Ammon's horn (tissue), 1 donor: ENCODE measurements at regions not wholly inside any gene's neighbourhood (a gene's known extent, or its start where the extent isn't known, plus 50 kb on each side); places are given as distances from the start of the nearest gene placed in this dataset.

ENCODE experiments used
- DNase-seq: peaks from one replicate; pipeline ENCODE4 v3.0.0-alpha.2; 2016; ENCODE audit warnings: low spot score

- DNase-seq: no peak
Observed at GRCh38 chr3:152054315-152054714, 180.9 kb downstream of the SUCNR1 start.

GRCh38 chr3:152056073-152056472 lies 182.6 kb downstream of the SUCNR1 start:
- no peak for DNase-seq

- DNase-seq: no peak
Observed at GRCh38 chr3:152056481-152056880, 183.0 kb downstream of the SUCNR1 start.

- no peak for DNase-seq
Observed at GRCh38 chr3:152056987-152057386, 183.5 kb downstream of the SUCNR1 start.

GRCh38 chr3:152058856-152059255 lies 185.4 kb downstream of the SUCNR1 start:
- DNase-seq: no peak

- no peak for DNase-seq
Observed at GRCh38 chr3:152060701-152061100, 187.3 kb downstream of the SUCNR1 start.

- DNase-seq: no peak
Observed at GRCh38 chr3:152061296-152061695, 187.9 kb downstream of the SUCNR1 start.

- DNase-seq: no peak
Observed at GRCh38 chr3:152069871-152070270, 196.4 kb downstream of the SUCNR1 start.

- no peak for DNase-seq
Observed at GRCh38 chr3:152071315-152071714, 197.4 kb upstream of the MBNL1 start.

GRCh38 chr3:152071924-152072323 lies 196.8 kb upstream of the MBNL1 start:
- DNase-seq: peak; percentile 8

GRCh38 chr3:152073267-152073666 lies 195.5 kb upstream of the MBNL1 start:
- DNase-seq: no peak

GRCh38 chr3:152076148-152076547 lies 192.6 kb upstream of the MBNL1 start:
- DNase-seq: no peak

- no peak for DNase-seq
Observed at GRCh38 chr3:152079980-152080379, 188.7 kb upstream of the MBNL1 start.

- DNase-seq: no peak
Observed at GRCh38 chr3:152083135-152083534, 185.6 kb upstream of the MBNL1 start.

- DNase-seq: no peak
Observed at GRCh38 chr3:152084441-152085158, 184.1 kb upstream of the MBNL1 start.

GRCh38 chr3:152087153-152087552 lies 181.6 kb upstream of the MBNL1 start:
- no peak for DNase-seq

- DNase-seq: no peak
Observed at GRCh38 chr3:152089528-152089927, 179.2 kb upstream of the MBNL1 start.

GRCh38 chr3:152091725-152092124 lies 177.0 kb upstream of the MBNL1 start:
- no peak for DNase-seq

- no peak for DNase-seq
Observed at GRCh38 chr3:152093901-152094300, 174.8 kb upstream of the MBNL1 start.

GRCh38 chr3:152094406-152094805 lies 174.3 kb upstream of the MBNL1 start:
- no peak for DNase-seq

GRCh38 chr3:152095472-152095871 lies 173.3 kb upstream of the MBNL1 start:
- DNase-seq: no peak

GRCh38 chr3:152096280-152096906 lies 172.3 kb upstream of the MBNL1 start:
- no peak for DNase-seq

- DNase-seq: no peak
Observed at GRCh38 chr3:152097120-152097519, 171.6 kb upstream of the MBNL1 start.

- DNase-seq: no peak
Observed at GRCh38 chr3:152097770-152098169, 171.0 kb upstream of the MBNL1 start.
